ENCODE measurements at regions not wholly inside any gene's neighbourhood (a gene's known extent, or its start where the extent isn't known, plus 50 kb on each side); places are given as distances from the start of the nearest gene placed in this dataset.

- no peak for TF ChIP-seq CTCF (IDR thresholded peaks at IDR 0.05)
- no peak for TF ChIP-seq POLR2AphosphoS5 (IDR thresholded peaks at IDR 0.05)
Measured at GRCh38 chr6:138667408-138667807, 106.2 kb upstream of the CCDC28A start.
